H9 (cell line): ENCODE measurements at regions not wholly inside any gene's neighbourhood (a gene's known extent, or its start where the extent isn't known, plus 50 kb on each side); places are given as distances from the start of the nearest gene placed in this dataset.

Experiments
- DNase-seq: peaks from one replicate; pipeline ENCODE4 v3.0.0-alpha.2; 2017
- H2AFZ ChIP-seq: one replicate; pipeline ENCODE4 v1.6.1; 2013; ENCODE audit warnings: mild to moderate bottlenecking, low read length, control low read depth, moderate library complexity
- H2AK5ac ChIP-seq: 2 replicates; pipeline ENCODE4 v1.6.1; 2013; ENCODE audit warnings: low read length, control low read depth, mixed read lengths; ENCODE audit not compliant: insufficient read length
- H2BK120ac ChIP-seq: one replicate; pipeline ENCODE4 v1.6.1; 2013; ENCODE audit warnings: low read depth, mild to moderate bottlenecking, low read length, control low read depth, inconsistent platforms; ENCODE audit not compliant: poor library complexity, severe bottlenecking
- H2BK12ac ChIP-seq: 2 replicates; pipeline ENCODE4 v1.6.1; 2013; ENCODE audit warnings: low read length, control low read depth, mixed read lengths, low read depth; ENCODE audit not compliant: insufficient read length
- H2BK15ac ChIP-seq: 2 replicates; pipeline ENCODE4 v1.6.1; 2013; ENCODE audit warnings: low read depth, low read length, control low read depth
- H2BK20ac ChIP-seq: one replicate; pipeline ENCODE4 v1.6.1; 2013; ENCODE audit warnings: low read depth, mild to moderate bottlenecking, low read length, control low read depth, inconsistent platforms; ENCODE audit not compliant: poor library complexity, severe bottlenecking
- H2BK5ac ChIP-seq: 2 replicates; pipeline ENCODE4 v1.6.1; 2013; ENCODE audit warnings: low read length, control low read depth, mixed read lengths; ENCODE audit not compliant: insufficient read length
- H3K14ac ChIP-seq: 2 replicates; pipeline ENCODE4 v1.6.1; 2013; ENCODE audit warnings: low read length, control low read depth; ENCODE audit not compliant: insufficient read depth
- H3K18ac ChIP-seq: 2 replicates; pipeline ENCODE4 v1.6.1; 2013; ENCODE audit warnings: low read depth, mild to moderate bottlenecking, mixed read lengths, low read length, control low read depth; ENCODE audit not compliant: insufficient read length
- H3K23ac ChIP-seq: 2 replicates; pipeline ENCODE4 v1.6.1; 2013; ENCODE audit warnings: low read length, control low read depth, mixed read lengths, low read depth; ENCODE audit not compliant: insufficient read length
- H3K23me2 ChIP-seq: 2 replicates; pipeline ENCODE4 v1.6.1; 2013; ENCODE audit warnings: low read depth, mild to moderate bottlenecking, mixed read lengths, low read length, control low read depth; ENCODE audit not compliant: insufficient read length, poor library complexity, severe bottlenecking
- H3K27ac ChIP-seq: 2 replicates; pipeline ENCODE4 v1.5.1; 2013; ENCODE audit warnings: low read length, control low read depth, mixed read lengths, low read depth; ENCODE audit not compliant: insufficient read length
- H3K27me3 ChIP-seq: 2 replicates; pipeline ENCODE4 v1.6.1; 2013; ENCODE audit warnings: low read length, control low read depth, inconsistent platforms; ENCODE audit not compliant: insufficient read depth
- H3K4ac ChIP-seq: 2 replicates; pipeline ENCODE4 v1.6.1; 2013; ENCODE audit warnings: low read depth, mild to moderate bottlenecking, control low read depth, inconsistent platforms, low read length, moderate library complexity
- H3K4me1 ChIP-seq: 2 replicates; pipeline ENCODE4 v1.6.1; 2013; ENCODE audit warnings: low read length, control low read depth, inconsistent platforms; ENCODE audit not compliant: insufficient read depth
- H3K4me2 ChIP-seq: 2 replicates; pipeline ENCODE4 v1.6.1; 2013; ENCODE audit warnings: low read length, control low read depth, mixed read lengths; ENCODE audit not compliant: insufficient read length, insufficient read depth
- H3K56ac ChIP-seq: 2 replicates; pipeline ENCODE4 v1.6.1; 2013; ENCODE audit warnings: low read depth, mild to moderate bottlenecking, mixed read lengths, low read length, control low read depth; ENCODE audit not compliant: insufficient read length
- H3K79me1 ChIP-seq: 2 replicates; pipeline ENCODE4 v1.6.1; 2013; ENCODE audit warnings: low read depth, mild to moderate bottlenecking, moderate library complexity, low read length, control low read depth, inconsistent platforms; ENCODE audit not compliant: insufficient read depth, poor library complexity, severe bottlenecking
- H3K79me2 ChIP-seq: 2 replicates; pipeline ENCODE4 v1.6.1; 2013; ENCODE audit warnings: low read length, control low read depth, inconsistent platforms; ENCODE audit not compliant: insufficient read depth
- H3K9ac ChIP-seq: 2 replicates; pipeline ENCODE4 v1.6.1; 2013; ENCODE audit warnings: low read length, control low read depth, mixed read lengths; ENCODE audit not compliant: insufficient read length; ENCODE audit errors: extremely low read depth
- H3K9me3 ChIP-seq: one replicate; pipeline ENCODE4 v1.6.1; 2013; ENCODE audit warnings: low read depth, low read length, inconsistent platforms; ENCODE audit not compliant: control insufficient read depth
- H3T11ph ChIP-seq: one replicate; pipeline ENCODE4 v1.6.1; 2013; ENCODE audit warnings: mild to moderate bottlenecking, low read length, control low read depth, inconsistent platforms
- H4K20me1 ChIP-seq: one replicate; pipeline ENCODE4 v1.6.1; 2013; ENCODE audit not compliant: control insufficient read depth, insufficient read length, insufficient read depth
- H4K5ac ChIP-seq: 2 replicates; pipeline ENCODE4 v1.6.1; 2013; ENCODE audit warnings: low read depth, mild to moderate bottlenecking, mixed read lengths, low read length, control low read depth; ENCODE audit not compliant: insufficient read length
- H4K8ac ChIP-seq: replicated peaks from 2 replicates; pipeline ENCODE4 v1.6.1; 2013; ENCODE audit warnings: low read length, control low read depth, mixed read lengths, low read depth; ENCODE audit not compliant: insufficient read length
- H4K91ac ChIP-seq: 2 replicates; pipeline ENCODE4 v1.6.1; 2013; ENCODE audit warnings: low read depth, mild to moderate bottlenecking, moderate library complexity, mixed read lengths, low read length, control low read depth; ENCODE audit not compliant: insufficient read length
- H3K27ac Mint-ChIP-seq, 3 experiments: 2 replicates in 2 of 3; 3 replicates in 1 of 3; pipeline ENCODE4 v1.8.0; 2020 to 2021; ENCODE audit warnings: mixed read lengths in 3 of 3, mild to moderate bottlenecking in 1 of 3, moderate library complexity in 1 of 3
- H3K27me3 Mint-ChIP-seq: 2 replicates; pipeline ENCODE4 v1.8.0; 2021; ENCODE audit warnings: low read depth, mild to moderate bottlenecking, moderate library complexity, mixed read lengths
- H3K36me3 Mint-ChIP-seq, 3 experiments: 2 replicates in 2 of 3; 3 replicates in 1 of 3; pipeline ENCODE4 v1.8.0; 2020 to 2021; ENCODE audit warnings: low read depth in 3 of 3, mixed read lengths in 3 of 3; ENCODE audit not compliant: insufficient read depth in 1 of 3
- H3K4me1 Mint-ChIP-seq, 2 experiments: 2 replicates each; pipeline ENCODE4 v1.8.0; 2020; ENCODE audit warnings: mixed read lengths in 2 of 2
- H3K4me3 Mint-ChIP-seq, 2 experiments: 2 replicates in 1 of 2; 3 replicates in 1 of 2; pipeline ENCODE4 v1.8.0; 2020 to 2021; ENCODE audit warnings: mild to moderate bottlenecking in 2 of 2, mixed read lengths in 2 of 2, moderate library complexity in 1 of 2
- H3K9me3 Mint-ChIP-seq, 2 experiments: 2 replicates in 1 of 2; 3 replicates in 1 of 2; pipeline ENCODE4 v1.8.0; 2020; ENCODE audit warnings: mild to moderate bottlenecking in 2 of 2, mixed read lengths in 2 of 2, moderate library complexity in 1 of 2
- TF ChIP-seq, protein P1 (sequence below): fragments of 200-600 bp; sonication (generic); conservative IDR thresholded peaks from 3 replicates; pipeline ENCODE4 v1.8.0; 2021; ENCODE audit warnings: antibody characterized with exemption, mild to moderate bottlenecking

- Mint-ChIP-seq H3K9me3 (peaks cover 5 to 6% of the 10 kb centered on the region in 2 experiments; a peak in 3 of 5 replicates), H3K27me3 (no peaks in the 10 kb centered on the region), H3K4me1 (no peaks in the 10 kb centered on the region), H3K36me3 (0 out of 7 replicates have a peak, but pooled peaks cover 0 to 4% (median 0%) of the 10 kb centered on the region in 3 experiments), H3K27ac (no peak overlapping the region), H3K4me3 (no peak overlapping the region)
- no peak overlapping the region for H2AK5ac ChIP-seq
- no peak overlapping the region for H2BK5ac ChIP-seq
- H3K79me1 ChIP-seq: no peaks in the 10 kb centered on the region
- no peak overlapping the region for H3K18ac ChIP-seq
- no peak overlapping the region for H4K8ac ChIP-seq
- H3K14ac ChIP-seq: no peak overlapping the region
- no peak for DNase-seq
- H3K79me2 ChIP-seq: no peaks in the 10 kb centered on the region
- no peaks in the 10 kb centered on the region for H3K27me3 ChIP-seq
- H3K4me1 ChIP-seq: no peaks in the 10 kb centered on the region
- H2BK15ac ChIP-seq: no peak overlapping the region
- H2BK12ac ChIP-seq: no peak overlapping the region
- H4K20me1 ChIP-seq: no peaks in the 10 kb centered on the region
- no peaks in the 10 kb centered on the region for H3K23me2 ChIP-seq
- no peaks in the 10 kb centered on the region for H3K9me3 ChIP-seq
- no peak overlapping the region for H4K5ac ChIP-seq
- no peak overlapping the region for H3K9ac ChIP-seq
- no peak overlapping the region for H3T11ph ChIP-seq
- no peak overlapping the region for H4K91ac ChIP-seq
- no peak overlapping the region for H2AFZ ChIP-seq
- no peak overlapping the region for H3K4ac ChIP-seq
- no peak overlapping the region for H2BK20ac ChIP-seq
- H3K4me2 ChIP-seq: no peak overlapping the region
- H3K56ac ChIP-seq: no peak overlapping the region
- no peak overlapping the region for H3K23ac ChIP-seq
- H3K27ac ChIP-seq: no peak overlapping the region
- TF ChIP-seq, protein P1, sequence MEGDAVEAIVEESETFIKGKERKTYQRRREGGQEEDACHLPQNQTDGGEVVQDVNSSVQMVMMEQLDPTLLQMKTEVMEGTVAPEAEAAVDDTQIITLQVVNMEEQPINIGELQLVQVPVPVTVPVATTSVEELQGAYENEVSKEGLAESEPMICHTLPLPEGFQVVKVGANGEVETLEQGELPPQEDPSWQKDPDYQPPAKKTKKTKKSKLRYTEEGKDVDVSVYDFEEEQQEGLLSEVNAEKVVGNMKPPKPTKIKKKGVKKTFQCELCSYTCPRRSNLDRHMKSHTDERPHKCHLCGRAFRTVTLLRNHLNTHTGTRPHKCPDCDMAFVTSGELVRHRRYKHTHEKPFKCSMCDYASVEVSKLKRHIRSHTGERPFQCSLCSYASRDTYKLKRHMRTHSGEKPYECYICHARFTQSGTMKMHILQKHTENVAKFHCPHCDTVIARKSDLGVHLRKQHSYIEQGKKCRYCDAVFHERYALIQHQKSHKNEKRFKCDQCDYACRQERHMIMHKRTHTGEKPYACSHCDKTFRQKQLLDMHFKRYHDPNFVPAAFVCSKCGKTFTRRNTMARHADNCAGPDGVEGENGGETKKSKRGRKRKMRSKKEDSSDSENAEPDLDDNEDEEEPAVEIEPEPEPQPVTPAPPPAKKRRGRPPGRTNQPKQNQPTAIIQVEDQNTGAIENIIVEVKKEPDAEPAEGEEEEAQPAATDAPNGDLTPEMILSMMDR: no peak
- H2BK120ac ChIP-seq: no peak overlapping the region
Observed at GRCh38 chr18:2430191-2430590, 141.1 kb downstream of the METTL4 start.
